Transverse colon (tissue), 3 donors: ENCODE measurements at regions not wholly inside any gene's neighbourhood (a gene's known extent, or its start where the extent isn't known, plus 50 kb on each side); places are given as distances from the start of the nearest gene placed in this dataset.

Experiments
- EP300 ChIP-seq: sonication (generic); formaldehyde crosslinking; IDR thresholded peaks from one replicate; pipeline ENCODE4 v1.6.1; 2017; ENCODE audit warnings: antibody characterized with exemption, low read depth
- TF ChIP-seq, protein P1 (sequence below), 5 experiments: fragments of 200-600 bp in 3 of 5; fragments of 450-650 bp in 2 of 5; sonication (generic) in 3 of 5; IDR thresholded peaks; 1 replicate in 2 of 5; 2 replicates in 3 of 5; pipeline ENCODE4 v1.5.1; 2016 to 2017; ENCODE audit warnings: antibody characterized with exemption in 5 of 5, inconsistent platforms in 3 of 5, mild to moderate bottlenecking in 2 of 5, moderate library complexity in 1 of 5

- no peak for TF ChIP-seq EP300
- TF ChIP-seq, protein P1, sequence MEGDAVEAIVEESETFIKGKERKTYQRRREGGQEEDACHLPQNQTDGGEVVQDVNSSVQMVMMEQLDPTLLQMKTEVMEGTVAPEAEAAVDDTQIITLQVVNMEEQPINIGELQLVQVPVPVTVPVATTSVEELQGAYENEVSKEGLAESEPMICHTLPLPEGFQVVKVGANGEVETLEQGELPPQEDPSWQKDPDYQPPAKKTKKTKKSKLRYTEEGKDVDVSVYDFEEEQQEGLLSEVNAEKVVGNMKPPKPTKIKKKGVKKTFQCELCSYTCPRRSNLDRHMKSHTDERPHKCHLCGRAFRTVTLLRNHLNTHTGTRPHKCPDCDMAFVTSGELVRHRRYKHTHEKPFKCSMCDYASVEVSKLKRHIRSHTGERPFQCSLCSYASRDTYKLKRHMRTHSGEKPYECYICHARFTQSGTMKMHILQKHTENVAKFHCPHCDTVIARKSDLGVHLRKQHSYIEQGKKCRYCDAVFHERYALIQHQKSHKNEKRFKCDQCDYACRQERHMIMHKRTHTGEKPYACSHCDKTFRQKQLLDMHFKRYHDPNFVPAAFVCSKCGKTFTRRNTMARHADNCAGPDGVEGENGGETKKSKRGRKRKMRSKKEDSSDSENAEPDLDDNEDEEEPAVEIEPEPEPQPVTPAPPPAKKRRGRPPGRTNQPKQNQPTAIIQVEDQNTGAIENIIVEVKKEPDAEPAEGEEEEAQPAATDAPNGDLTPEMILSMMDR (IDR thresholded peaks at IDR 0.05), result no peak
Measured at GRCh38 chr4:53785996-53786395, 194.7 kb upstream of the LNX1 start.
